ENCODE measurements at regions not wholly inside any gene's neighbourhood (a gene's known extent, or its start where the extent isn't known, plus 50 kb on each side); places are given as distances from the start of the nearest gene placed in this dataset.

DNA sequence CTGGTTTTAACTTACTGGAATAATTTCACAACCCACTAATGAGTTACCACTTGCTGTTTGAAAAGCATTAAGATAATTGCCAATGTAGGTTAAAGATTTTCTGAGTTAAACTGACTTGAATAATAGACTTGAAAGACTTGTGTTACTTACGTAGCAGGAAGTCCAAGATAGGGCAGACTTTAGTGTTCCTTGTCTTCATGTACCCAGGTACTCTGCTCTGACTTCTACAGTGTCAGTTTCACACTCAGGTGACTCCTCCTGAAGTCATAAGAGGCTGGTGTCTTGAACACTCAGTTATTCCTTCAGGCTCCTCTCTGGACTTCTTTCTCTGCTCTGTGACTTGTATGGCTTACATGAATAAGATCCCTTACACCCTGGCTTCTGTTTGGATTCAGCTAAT, 76.3 kb upstream of the SGK1 start:
- dilution Hi-C loops (cut with MboI; ENCODE audit: extremely low pct_ligation_motif_present, low sequenced_read_pairs): no loop called here
- H3K27me3 ChIP-seq (ENCODE audit: control insufficient read depth in 2 of 2, insufficient read depth in 2 of 2, low read length in 2 of 2): no peaks in the 10 kb centered on the region
- no peak overlapping the region for H3K27ac ChIP-seq (ENCODE audit: insufficient read depth, low read depth, low read length)
- no peaks in the 10 kb centered on the region for H3K9me3 ChIP-seq (replicated peaks; ENCODE audit: control insufficient read depth, insufficient read depth, low read length)
- no peaks in the 10 kb centered on the region for H3K79me2 ChIP-seq (ENCODE audit: control insufficient read depth, insufficient read depth, low read length)
- DNase-seq (ENCODE audit: low read depth, low spot score) (no peak), FAIRE-seq (no peak)
- no peak overlapping the region for H3K9ac ChIP-seq (replicated peaks; ENCODE audit: extremely low read depth, insufficient read depth, low read length)
- no peak for TF ChIP-seq JUN (IDR thresholded peaks at IDR 0.05; ENCODE audit: borderline replicate concordance, insufficient read depth, insufficient read length, low read depth)
- TF ChIP-seq, protein P1, sequence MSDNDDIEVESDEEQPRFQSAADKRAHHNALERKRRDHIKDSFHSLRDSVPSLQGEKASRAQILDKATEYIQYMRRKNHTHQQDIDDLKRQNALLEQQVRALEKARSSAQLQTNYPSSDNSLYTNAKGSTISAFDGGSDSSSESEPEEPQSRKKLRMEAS (IDR thresholded peaks at IDR 0.05; ENCODE audit: insufficient read depth, insufficient read length): no peak
- no peak for TF ChIP-seq EZH2 (IDR thresholded peaks at IDR 0.05; ENCODE audit: borderline replicate concordance, low read depth, low read length, severe bottlenecking)
- no peak for TF ChIP-seq POLR2A (IDR thresholded peaks at IDR 0.05; ENCODE audit: low read depth, low read length)
- no peak for TF ChIP-seq POLR2AphosphoS5 (IDR thresholded peaks at IDR 0.05; ENCODE audit: insufficient read depth, low read depth, low read length)
- no peak for TF ChIP-seq GATA2 (IDR thresholded peaks at IDR 0.05; ENCODE audit: insufficient read depth, insufficient read length, low read depth, low read length)
- TF ChIP-seq, protein P2, sequence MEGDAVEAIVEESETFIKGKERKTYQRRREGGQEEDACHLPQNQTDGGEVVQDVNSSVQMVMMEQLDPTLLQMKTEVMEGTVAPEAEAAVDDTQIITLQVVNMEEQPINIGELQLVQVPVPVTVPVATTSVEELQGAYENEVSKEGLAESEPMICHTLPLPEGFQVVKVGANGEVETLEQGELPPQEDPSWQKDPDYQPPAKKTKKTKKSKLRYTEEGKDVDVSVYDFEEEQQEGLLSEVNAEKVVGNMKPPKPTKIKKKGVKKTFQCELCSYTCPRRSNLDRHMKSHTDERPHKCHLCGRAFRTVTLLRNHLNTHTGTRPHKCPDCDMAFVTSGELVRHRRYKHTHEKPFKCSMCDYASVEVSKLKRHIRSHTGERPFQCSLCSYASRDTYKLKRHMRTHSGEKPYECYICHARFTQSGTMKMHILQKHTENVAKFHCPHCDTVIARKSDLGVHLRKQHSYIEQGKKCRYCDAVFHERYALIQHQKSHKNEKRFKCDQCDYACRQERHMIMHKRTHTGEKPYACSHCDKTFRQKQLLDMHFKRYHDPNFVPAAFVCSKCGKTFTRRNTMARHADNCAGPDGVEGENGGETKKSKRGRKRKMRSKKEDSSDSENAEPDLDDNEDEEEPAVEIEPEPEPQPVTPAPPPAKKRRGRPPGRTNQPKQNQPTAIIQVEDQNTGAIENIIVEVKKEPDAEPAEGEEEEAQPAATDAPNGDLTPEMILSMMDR (IDR thresholded peaks at IDR 0.05; ENCODE audit: extremely low read depth in 1 of 2, insufficient read depth in 1 of 2, low read depth in 1 of 2, low read length in 2 of 2): no peak
- no peak for TF ChIP-seq FOS (IDR thresholded peaks at IDR 0.05; ENCODE audit: borderline replicate concordance, insufficient read depth, low read length)
- TF ChIP-seq MYC (IDR thresholded peaks at IDR 0.05; ENCODE audit: low read depth, low read length): no peak
- BruUV-seq (replicated peaks): no TSS peak
- H4K20me1 ChIP-seq (replicated peaks; ENCODE audit: control insufficient read depth, extremely low read depth, insufficient read depth, low read length): no peaks in the 10 kb centered on the region
- intact Hi-C loops (cut with micrococcal nuclease): no loop called here
- H3K9me1 ChIP-seq (replicated peaks; ENCODE audit: control insufficient read depth, extremely low read depth, insufficient read depth, low read length): no peaks in the 10 kb centered on the region
- CTCF ChIA-PET: no interaction called here
- POLR2A ChIA-PET: no interaction called here
- no peak overlapping the region for H3K4me3 ChIP-seq (replicated peaks in 1 of 3; ENCODE audit: insufficient read depth in 1 of 3, low read depth in 1 of 3, low read length in 3 of 3)
- no peaks in the 10 kb centered on the region for H3K36me3 ChIP-seq (ENCODE audit: control insufficient read depth in 2 of 2, extremely low read depth in 1 of 2, insufficient read depth in 2 of 2, low read length in 2 of 2)
- H3K4me1 ChIP-seq (ENCODE audit: control insufficient read depth, extremely low read depth, insufficient read depth, low read length): no peaks in the 10 kb centered on the region
- H3K4me2 ChIP-seq (ENCODE audit: insufficient read depth, low read length): no peak overlapping the region
- no peak overlapping the region for H2AFZ ChIP-seq (ENCODE audit: low read depth, low read length)

Data from endothelial cell of umbilical vein (primary cell).